ENCODE measurements at regions not wholly inside any gene's neighbourhood (a gene's known extent, or its start where the extent isn't known, plus 50 kb on each side); places are given as distances from the start of the nearest gene placed in this dataset.

DNA sequence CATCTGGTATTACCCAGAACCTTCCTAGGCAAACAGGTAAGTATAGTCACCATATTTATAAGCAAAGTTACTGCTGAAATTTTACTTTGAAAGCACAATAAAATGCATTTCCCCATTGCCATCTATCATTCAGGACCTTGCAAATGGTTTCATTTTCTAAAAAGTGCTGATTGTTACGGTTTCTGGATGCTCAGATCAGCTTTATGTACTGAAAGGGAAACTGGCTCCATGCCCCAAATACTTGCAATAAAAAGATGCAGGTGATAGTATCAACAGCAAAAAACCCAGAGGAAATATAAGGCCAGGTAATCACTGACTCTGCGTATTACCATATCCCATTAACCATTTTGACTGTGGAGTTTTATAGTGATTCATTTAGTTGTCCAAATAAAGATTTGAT, 1150.7 kb upstream of the CRIM1 start:
- Histone ChIP-seq H3F3A (ENCODE audit: insufficient read depth) (no peaks in the 10 kb centered on the region), H3K9me3 (ENCODE audit: insufficient read depth, low read length) (no peaks in the 10 kb centered on the region), H3K4me3 (ENCODE audit: insufficient read depth, low read length, poor library complexity, severe bottlenecking) (no peak overlapping the region), H3K4me2 (ENCODE audit: low read depth, low read length, poor library complexity, severe bottlenecking) (no peak overlapping the region), H2AFZ (ENCODE audit: low read depth, low read length, severe bottlenecking) (no peak overlapping the region), H3K9me2 (replicated peaks; ENCODE audit: insufficient read depth, low read length) (no peaks in the 10 kb centered on the region; the same call in 1 of the 2 replicates), H3K79me2 (ENCODE audit: insufficient read depth, low read length) (no peaks in the 10 kb centered on the region), H3K27ac (ENCODE audit: low read depth, low read length) (no peak overlapping the region), H3K36me3 (ENCODE audit: low read length) (no peaks in the 10 kb centered on the region), H3K27me3 (ENCODE audit: low read length) (no peaks in the 10 kb centered on the region), H4K20me1 (ENCODE audit: low read depth, low read length) (no peaks in the 10 kb centered on the region), H3K9ac (ENCODE audit: low read length) (no peak overlapping the region)
- TF ChIP-seq EZH2phosphoT487 (conservative IDR thresholded peaks at IDR 0.05; ENCODE audit: low read length) (no peak), CTCF (IDR thresholded peaks at IDR 0.05; ENCODE audit: insufficient read depth, low read length, poor library complexity, severe bottlenecking) (no peak)

GRCh38 chr2:35204323-35204722, 1151.3 kb upstream of the CRIM1 start:
- H3K4me3 ChIP-seq (ENCODE audit: insufficient read depth, low read length, poor library complexity, severe bottlenecking), result no peak overlapping the region
- H3K4me2 ChIP-seq (ENCODE audit: low read depth, low read length, poor library complexity, severe bottlenecking), result no peak overlapping the region
- H3K9me3 ChIP-seq (ENCODE audit: insufficient read depth, low read length), result no peaks in the 10 kb centered on the region
- H2AFZ ChIP-seq (ENCODE audit: low read depth, low read length, severe bottlenecking), result no peak overlapping the region
- no peak overlapping the region for H3K27ac ChIP-seq (ENCODE audit: low read depth, low read length)
- no peaks in the 10 kb centered on the region for H4K20me1 ChIP-seq (ENCODE audit: low read depth, low read length)
- TF ChIP-seq EZH2phosphoT487 (conservative IDR thresholded peaks at IDR 0.05; ENCODE audit: low read length) (no peak), CTCF (IDR thresholded peaks at IDR 0.05; ENCODE audit: insufficient read depth, low read length, poor library complexity, severe bottlenecking) (no peak)
- no peaks in the 10 kb centered on the region for H3F3A ChIP-seq (ENCODE audit: insufficient read depth)
- H3K27me3 ChIP-seq (ENCODE audit: low read length), result no peaks in the 10 kb centered on the region
- no peaks in the 10 kb centered on the region for H3K79me2 ChIP-seq (ENCODE audit: insufficient read depth, low read length)
- no peaks in the 10 kb centered on the region for H3K36me3 ChIP-seq (ENCODE audit: low read length)
- H3K9ac ChIP-seq (ENCODE audit: low read length), result no peak overlapping the region
- H3K9me2 ChIP-seq (replicated peaks; ENCODE audit: insufficient read depth, low read length), result no peaks in the 10 kb centered on the region; the same call in 1 of the 2 replicates

DNA sequence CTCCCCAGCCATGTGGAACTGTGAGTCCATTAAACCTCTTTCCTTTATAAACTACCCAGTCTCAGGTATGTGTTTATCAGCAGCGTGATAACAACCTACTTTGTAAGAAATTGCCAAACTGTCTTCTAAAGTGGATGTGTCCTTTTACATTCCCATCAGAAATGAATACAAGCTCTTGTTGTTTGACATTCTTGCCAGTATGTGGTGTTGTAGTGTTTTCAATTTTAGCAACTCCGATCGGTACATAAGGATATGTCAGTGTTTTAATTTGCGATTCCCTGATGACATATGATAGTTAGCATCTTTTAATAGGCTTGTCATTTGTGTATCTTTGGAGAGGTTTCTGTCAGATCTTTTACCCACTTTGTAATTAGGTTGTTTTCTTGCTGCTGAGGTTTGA, 1156.3 kb upstream of the CRIM1 start:
- Histone ChIP-seq H3K9me3 (ENCODE audit: insufficient read depth, low read length) (no peaks in the 10 kb centered on the region), H2AFZ (ENCODE audit: low read depth, low read length, severe bottlenecking) (no peak overlapping the region), H3K27ac (ENCODE audit: low read depth, low read length) (no peak overlapping the region), H3K36me3 (ENCODE audit: low read length) (no peaks in the 10 kb centered on the region), H3K9me2 (replicated peaks; ENCODE audit: insufficient read depth, low read length) (no peaks in the 10 kb centered on the region; the same call in 1 of the 2 replicates), H3K4me3 (ENCODE audit: insufficient read depth, low read length, poor library complexity, severe bottlenecking) (no peak overlapping the region), H3K9ac (ENCODE audit: low read length) (no peak overlapping the region), H4K20me1 (ENCODE audit: low read depth, low read length) (no peaks in the 10 kb centered on the region; the same call in 1 of the 2 replicates), H3K79me2 (ENCODE audit: insufficient read depth, low read length) (no peaks in the 10 kb centered on the region), H3F3A (ENCODE audit: insufficient read depth) (no peaks in the 10 kb centered on the region), H3K27me3 (ENCODE audit: low read length) (no peaks in the 10 kb centered on the region), H3K4me2 (ENCODE audit: low read depth, low read length, poor library complexity, severe bottlenecking) (no peak overlapping the region)
- TF ChIP-seq EZH2phosphoT487 (conservative IDR thresholded peaks at IDR 0.05; ENCODE audit: low read length) (no peak), CTCF (IDR thresholded peaks at IDR 0.05; ENCODE audit: insufficient read depth, low read length, poor library complexity, severe bottlenecking) (no peak)

Data from SU-DHL-6 (cell line).